HG02678 (cell line): ENCODE measurements at regions not wholly inside any gene's neighbourhood (a gene's known extent, or its start where the extent isn't known, plus 50 kb on each side); places are given as distances from the start of the nearest gene placed in this dataset.
"Not testable (repeated sequence)": the region's sequence is repeated elsewhere in the genome, so short reads cannot be mapped to it uniquely, and the experiment has no call there.

ENCODE experiments used
- ATAC-seq: cut with Tn5 transposase; IDR thresholded peaks from one replicate; pipeline ENCODE4 v1.9.1; 2021; ENCODE audit warnings: mild to moderate bottlenecking, moderate library complexity; ENCODE audit not compliant: unreplicated experiment

DNA sequence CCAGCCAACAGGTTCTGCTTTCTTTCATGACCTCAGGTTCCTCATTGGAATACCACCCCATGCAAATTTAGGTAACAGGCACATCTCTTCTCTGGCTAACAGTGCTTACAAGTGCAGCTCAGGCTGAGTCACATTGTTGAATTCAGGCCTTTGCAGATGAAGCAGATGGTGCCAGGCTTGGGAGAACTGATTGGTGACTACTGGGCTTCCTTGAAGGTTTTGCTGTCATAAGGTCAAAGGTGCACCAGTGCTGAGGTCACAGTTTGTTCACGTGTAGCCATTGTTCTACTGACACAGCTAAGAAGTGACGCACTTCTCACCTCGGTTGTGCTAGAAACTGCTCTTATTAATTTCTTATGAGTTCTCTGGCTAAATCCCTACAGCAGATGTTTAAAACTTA is 128.6 kb upstream of the BMPER start:
- ATAC-seq: no peak

DNA sequence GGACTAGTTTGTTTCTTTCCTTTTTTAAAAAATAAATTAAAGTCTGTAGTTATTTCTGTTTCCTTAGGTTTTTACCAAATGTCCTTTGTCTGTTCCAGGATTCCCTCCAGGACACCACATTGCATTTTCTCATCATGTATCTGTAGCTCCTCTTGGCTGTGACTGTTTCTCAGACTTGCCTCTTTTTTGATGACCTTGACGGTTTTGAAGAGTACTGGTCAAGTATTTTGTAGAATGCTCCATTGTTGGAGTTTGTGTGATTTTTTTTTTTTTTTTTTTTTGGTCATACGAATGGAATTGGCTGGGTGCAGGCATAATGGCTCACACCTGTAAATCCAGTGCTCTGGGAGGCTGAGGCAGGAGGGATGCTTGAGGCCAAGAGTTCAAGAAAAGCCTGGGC is 127.1 kb upstream of the BMPER start:
- ATAC-seq: no peak

- no peak for ATAC-seq
These were observed 126.1 kb upstream of the BMPER start for GRCh38 chr7:33779216-33779615.

- ATAC-seq: no peak
These were observed 124.2 kb upstream of the BMPER start for GRCh38 chr7:33781167-33781566.

DNA sequence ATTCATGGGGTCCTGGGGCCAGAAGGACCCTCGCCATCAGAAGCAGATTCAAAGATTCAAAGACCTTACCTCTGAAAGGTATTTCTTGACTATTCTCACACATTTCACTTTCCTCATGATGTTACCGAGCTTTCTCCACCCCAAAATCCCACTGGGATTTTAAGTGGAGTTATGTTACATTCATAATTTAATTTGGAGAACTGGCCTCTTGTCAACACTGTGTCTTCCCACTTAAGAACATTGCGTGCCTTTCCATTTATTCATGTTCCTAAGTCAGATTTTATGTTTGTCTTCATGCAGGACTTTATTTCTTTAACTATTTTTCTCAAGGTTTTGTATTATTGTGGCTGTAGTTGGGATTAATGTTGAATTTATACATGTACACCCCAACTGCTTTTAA is 123.5 kb upstream of the BMPER start:
- no peak for ATAC-seq

- no peak for ATAC-seq
These were observed 121.3 kb upstream of the BMPER start for GRCh38 chr7:33784000-33784399.

DNA sequence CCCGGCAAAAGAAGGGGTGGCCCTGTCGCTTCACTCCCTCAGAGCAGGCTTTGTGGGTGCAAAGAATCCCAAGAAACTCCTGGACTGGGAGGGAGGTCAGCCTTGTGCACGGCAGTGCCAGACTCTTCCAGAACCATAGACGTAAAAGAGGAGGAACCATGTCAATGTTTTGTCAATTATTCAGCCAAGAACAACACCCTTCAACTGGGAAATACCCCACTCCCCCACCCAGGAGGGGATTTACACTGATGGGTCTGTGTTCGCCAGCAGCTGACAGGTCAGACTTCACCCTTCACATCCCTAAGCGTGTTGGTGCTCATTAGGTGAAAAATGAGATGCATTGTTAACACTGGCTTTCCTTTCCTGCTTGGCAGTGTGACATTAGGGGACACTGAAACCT is 116.8 kb upstream of the BMPER start:
- ATAC-seq: no peak

DNA sequence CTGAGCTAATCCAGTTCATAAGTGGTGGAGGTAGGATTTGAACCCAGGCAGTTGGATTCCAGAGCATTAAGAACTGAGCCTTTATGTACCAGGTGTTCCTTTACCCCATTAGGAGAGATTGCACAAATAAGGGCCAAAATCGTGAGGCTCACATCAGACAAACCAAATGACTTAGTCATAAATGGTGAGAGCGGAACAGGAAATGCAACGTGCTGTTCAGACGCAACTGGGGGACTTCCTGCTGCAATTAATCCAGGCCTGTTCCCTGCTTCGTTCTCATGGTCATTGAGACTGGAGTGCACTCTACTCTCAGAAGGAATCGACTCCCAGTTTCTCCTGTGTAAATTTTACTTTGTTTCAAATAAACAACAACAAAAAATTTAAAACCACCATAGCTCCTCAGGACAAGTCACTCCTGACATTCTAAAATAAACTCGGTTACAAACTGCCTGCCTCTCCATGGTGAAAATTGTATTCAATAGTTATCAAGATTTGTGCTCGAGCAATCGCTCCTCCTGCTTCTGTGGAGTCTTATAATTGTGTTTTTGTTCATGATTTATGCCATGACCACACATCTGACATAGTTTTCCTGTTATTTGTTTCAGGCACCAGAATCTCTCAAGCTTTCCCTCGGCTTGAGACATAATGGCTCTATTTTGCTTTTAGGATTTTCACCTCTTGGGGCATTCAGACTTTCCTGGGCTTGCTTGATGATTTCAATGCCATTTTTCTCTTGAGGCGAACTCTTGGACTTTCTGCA is 115.3 kb upstream of the BMPER start:
- ATAC-seq: no peak

- ATAC-seq: no peak
These were observed 114.6 kb upstream of the BMPER start for GRCh38 chr7:33790746-33791145.

DNA sequence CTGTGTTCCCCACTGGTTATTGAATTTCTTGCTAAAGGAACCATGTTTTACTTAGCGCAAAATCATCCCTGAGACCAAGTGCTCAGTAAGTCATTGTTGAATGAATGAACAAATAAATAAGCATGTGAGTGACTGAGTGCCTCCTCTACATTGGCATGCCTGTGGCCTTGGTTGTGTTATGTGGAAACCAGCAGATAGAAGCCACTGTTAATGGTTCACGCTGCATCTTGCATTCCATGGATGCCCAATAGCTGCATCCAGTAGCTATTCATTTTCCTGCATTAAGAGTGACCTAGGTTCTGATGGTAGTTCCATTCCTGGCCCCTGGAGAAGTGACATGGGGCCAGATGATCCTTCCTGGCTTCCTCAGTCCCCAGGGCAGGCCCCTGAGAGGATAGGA is 113.3 kb upstream of the BMPER start:
- ATAC-seq: no peak

- no peak for ATAC-seq
These were observed 112.7 kb upstream of the BMPER start for GRCh38 chr7:33792547-33793105.

- no peak for ATAC-seq
These were observed 111.7 kb upstream of the BMPER start for GRCh38 chr7:33793616-33794015.

DNA sequence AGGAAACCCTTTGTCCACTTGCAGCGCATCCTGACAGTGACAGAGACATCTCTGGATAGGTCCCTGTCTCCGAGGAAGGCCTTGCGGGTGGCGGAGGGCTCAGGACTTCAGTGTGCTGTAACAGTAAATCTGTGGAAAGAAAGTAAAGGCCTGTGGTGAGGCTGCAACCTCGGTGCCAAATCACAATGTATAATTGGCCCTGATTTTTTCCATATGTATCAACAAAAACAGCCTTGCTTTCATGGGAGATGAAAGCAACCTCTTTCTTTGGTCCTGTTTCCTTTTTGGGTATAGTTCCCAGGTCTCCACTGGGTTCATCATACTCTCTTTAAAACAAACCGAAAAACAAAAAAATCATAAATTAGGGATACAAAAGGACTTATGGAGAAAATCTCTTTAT is 110.9 kb upstream of the BMPER start:
- ATAC-seq: no peak

GRCh38 chr7:33794959-33795358 is 110.4 kb upstream of the BMPER start:
- ATAC-seq: no peak

GRCh38 chr7:33796538-33796937 is 108.8 kb upstream of the BMPER start:
- ATAC-seq: no peak

GRCh38 chr7:33797512-33797911 is 107.8 kb upstream of the BMPER start:
- not testable (repeated sequence) for ATAC-seq

- ATAC-seq: no peak
These were observed 106.5 kb upstream of the BMPER start for GRCh38 chr7:33798686-33799325.

DNA sequence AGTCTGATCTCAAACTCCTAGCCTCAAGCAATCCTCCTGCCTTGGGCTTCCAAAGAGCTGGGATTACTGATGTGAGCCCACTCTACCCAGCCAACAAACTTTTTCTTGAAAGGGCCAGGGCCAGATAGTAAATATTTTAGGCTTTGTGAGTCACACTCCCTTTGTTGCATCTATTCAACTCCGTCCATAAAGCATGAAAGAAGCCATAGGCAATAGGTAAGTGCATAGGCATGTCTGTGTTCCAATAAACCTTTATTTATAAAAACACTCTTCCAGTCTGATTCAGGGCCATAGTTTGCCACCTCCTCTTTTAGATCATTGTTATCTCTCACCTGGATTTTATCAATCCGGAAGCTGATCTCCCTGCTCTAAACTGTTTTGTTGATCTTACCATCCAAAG is 105.6 kb upstream of the BMPER start:
- no peak for ATAC-seq

- ATAC-seq: no peak
These were observed 102.7 kb upstream of the BMPER start for GRCh38 chr7:33802600-33802999.

DNA sequence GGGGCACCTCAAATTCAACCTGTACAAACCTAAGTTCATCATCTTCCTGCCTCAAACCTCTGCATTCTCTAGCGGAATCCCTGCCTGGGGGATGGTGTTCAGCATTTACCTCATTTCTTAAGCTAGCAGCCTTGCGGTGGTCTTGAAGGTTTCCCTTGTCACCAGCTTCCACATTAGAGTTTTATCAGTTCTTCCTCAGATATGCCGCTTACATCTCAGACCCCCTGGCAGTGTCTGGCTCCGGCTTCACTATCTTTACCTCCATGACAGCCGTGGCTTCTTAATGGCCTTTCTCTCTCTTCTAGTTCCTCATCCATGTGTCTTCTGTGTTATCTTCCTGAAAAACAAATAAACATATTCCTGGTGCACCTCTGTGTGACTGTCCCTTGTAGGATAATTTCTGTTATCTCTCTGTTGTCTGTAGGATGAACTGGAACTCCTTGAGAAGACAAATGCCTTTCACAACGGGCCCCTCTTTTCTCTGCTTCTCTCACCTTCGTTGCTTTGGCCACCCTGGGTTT is 101.1 kb upstream of the BMPER start:
- no peak for ATAC-seq

DNA sequence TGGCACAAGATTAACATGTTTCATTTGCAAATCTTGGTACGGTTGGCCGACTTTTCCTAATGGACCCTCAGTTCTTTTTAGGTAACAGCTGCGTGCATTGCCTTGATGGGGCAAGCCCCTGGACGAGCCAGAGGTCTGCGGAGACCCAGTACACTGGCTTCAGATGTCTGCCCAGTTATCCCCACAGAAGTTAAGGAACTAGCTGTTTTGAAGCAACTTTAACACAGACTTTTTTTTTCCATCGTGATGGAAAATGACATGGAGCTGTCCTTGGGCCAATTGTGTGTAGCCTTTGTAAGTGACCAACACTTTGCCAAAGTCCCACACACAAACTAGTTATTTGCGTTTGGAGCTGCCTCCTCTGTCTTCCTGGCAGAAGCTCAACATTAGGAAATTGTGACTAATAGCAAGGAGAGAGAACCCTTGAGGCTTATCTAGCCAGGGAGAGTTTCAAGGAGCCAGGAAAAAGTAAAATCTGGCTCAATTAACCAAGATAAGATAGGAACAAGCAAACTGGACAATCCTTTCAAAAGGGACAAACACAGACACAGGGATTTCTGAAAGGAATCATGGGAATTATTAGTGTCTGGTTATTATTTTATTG is 99.6 kb upstream of the BMPER start:
- no peak for ATAC-seq
